Loucy (cell line): ENCODE measurements at regions not wholly inside any gene's neighbourhood (a gene's known extent, or its start where the extent isn't known, plus 50 kb on each side); places are given as distances from the start of the nearest gene placed in this dataset.

Source experiments
- CTCF ChIP-seq: fragments of 200-600 bp; sonication (generic); conservative IDR thresholded peaks from 2 replicates; pipeline ENCODE4 v1.5.1; 2014; ENCODE audit warnings: mild to moderate bottlenecking, antibody characterized with exemption, low read length
- EZH2phosphoT487 ChIP-seq: fragments of 200-600 bp; IDR thresholded peaks from 2 replicates; pipeline ENCODE4 v1.6.1; 2018; ENCODE audit warnings: antibody characterized with exemption, mild to moderate bottlenecking, moderate library complexity, borderline replicate concordance

DNA sequence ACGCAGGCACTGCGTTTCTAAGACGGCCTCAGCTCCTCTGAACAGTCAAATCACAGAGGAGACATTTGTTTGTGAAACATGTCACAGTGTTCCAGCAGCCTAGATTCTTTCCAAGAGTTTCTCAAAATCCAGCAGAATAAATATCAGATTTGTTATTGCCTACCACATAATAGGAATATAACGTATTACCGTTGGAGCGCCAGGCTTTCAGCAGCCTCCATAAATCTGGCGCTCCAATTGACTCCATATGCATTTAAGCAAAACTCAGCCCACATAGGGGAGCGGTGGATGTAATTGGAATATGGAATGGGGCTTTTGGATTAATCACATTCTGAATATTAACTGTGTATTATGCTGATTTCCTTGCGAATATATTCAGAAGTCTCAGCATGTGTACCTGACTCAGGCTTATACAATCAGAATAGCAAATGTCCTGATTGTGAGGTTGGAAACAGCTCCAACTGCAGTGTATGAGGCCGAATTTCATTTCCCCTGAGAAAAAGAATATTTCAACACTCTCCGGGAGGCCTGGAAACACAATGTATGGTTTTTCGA, 174.0 kb downstream of the ASCL4 start:
- TF ChIP-seq CTCF (no peak), EZH2phosphoT487 (no peak)
